ENCODE measurements at regions not wholly inside any gene's neighbourhood (a gene's known extent, or its start where the extent isn't known, plus 50 kb on each side); places are given as distances from the start of the nearest gene placed in this dataset.

- Histone ChIP-seq H3K4me1 (no peaks in the 10 kb centered on the region), H3K27ac (no peak overlapping the region), H4K20me1 (no peaks in the 10 kb centered on the region), H3K9me3 (replicated peaks in 1 of 11) (no peaks in the 10 kb centered on the region), H3K36me3 (no peaks in the 10 kb centered on the region), H3K4me2 (no peak overlapping the region), H3K9ac (no peak overlapping the region), H3K4me3 (no peak overlapping the region), H3K27me3 (no peaks in the 10 kb centered on the region)
- no peak for TF ChIP-seq Cebpa-rat (IDR thresholded peaks at IDR 0.05)
Observed at GRCh38 chr2:150041722-150042425, 445.6 kb downstream of the RND3 start.

GRCh38 chr2:150036622-150037021 is 449.0 kb upstream of the MMADHC start:
- Histone ChIP-seq H3K9me3 (replicated peaks in 1 of 11) (peaks cover 0 to 5% (median 0%) of the 10 kb centered on the region in 11 experiments; a peak in 4 of 22 replicates), H3K27me3 (no peaks in the 10 kb centered on the region), H3K27ac (no peak overlapping the region), H3K36me3 (no peaks in the 10 kb centered on the region), H3K4me1 (peaks cover 0 to 7% (median 2%) of the 10 kb centered on the region in 10 experiments; a peak in 9 of 20 replicates), H3K9ac (no peak overlapping the region), H3K4me2 (no peak overlapping the region), H4K20me1 (no peaks in the 10 kb centered on the region), H3K4me3 (no peak overlapping the region)
- TF ChIP-seq Cebpa-rat (IDR thresholded peaks at IDR 0.05), result no peak

GRCh38 chr2:150034665-150035064 is 447.1 kb upstream of the MMADHC start:
- Histone ChIP-seq H3K36me3 (no peaks in the 10 kb centered on the region), H3K4me3 (no peak overlapping the region), H4K20me1 (no peaks in the 10 kb centered on the region), H3K9me3 (replicated peaks in 1 of 11) (peaks cover 0 to 5% (median 0%) of the 10 kb centered on the region in 11 experiments; a peak in 4 of 22 replicates), H3K9ac (no peak overlapping the region), H3K4me1 (peaks cover 0 to 7% (median 2%) of the 10 kb centered on the region in 10 experiments; a peak in 9 of 20 replicates), H3K27me3 (no peaks in the 10 kb centered on the region), H3K27ac (no peak overlapping the region), H3K4me2 (no peak overlapping the region)
- TF ChIP-seq Cebpa-rat (IDR thresholded peaks at IDR 0.05), result no peak

- Histone ChIP-seq H3K9ac (no peak overlapping the region), H4K20me1 (no peaks in the 10 kb centered on the region), H3K27ac (no peak overlapping the region), H3K4me1 (peaks cover 0 to 6% (median 2%) of the 10 kb centered on the region in 10 experiments; a peak in 9 of 20 replicates), H3K9me3 (replicated peaks in 1 of 11) (peaks cover 0 to 5% (median 0%) of the 10 kb centered on the region in 11 experiments; a peak in 4 of 22 replicates), H3K4me3 (no peak overlapping the region), H3K27me3 (no peaks in the 10 kb centered on the region), H3K4me2 (no peak overlapping the region), H3K36me3 (no peaks in the 10 kb centered on the region)
- no peak for TF ChIP-seq Cebpa-rat (IDR thresholded peaks at IDR 0.05)
Observed at GRCh38 chr2:150030436-150031190, 443.0 kb upstream of the MMADHC start.

DNA sequence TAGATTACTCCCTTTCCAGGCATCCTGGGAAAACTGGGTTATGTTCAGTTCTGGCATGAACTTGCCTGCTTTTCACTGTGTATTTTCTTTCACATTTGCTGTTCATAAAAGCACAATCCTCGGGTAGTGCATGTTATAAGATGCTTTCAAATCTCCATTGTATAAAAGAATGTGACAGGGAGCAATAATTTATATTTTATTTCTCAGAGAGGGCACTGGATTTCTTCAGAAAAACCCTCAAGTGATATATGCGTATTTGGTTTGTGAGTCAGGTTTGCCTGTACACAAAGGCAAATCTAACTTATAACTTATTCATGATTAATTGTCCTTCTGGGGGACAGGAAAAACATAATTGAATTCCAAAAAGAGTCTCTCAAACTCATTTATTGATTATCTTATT is 440.7 kb upstream of the MMADHC start:
- H3K27ac ChIP-seq, result no peak overlapping the region
- no peaks in the 10 kb centered on the region for H4K20me1 ChIP-seq
- no peaks in the 10 kb centered on the region for H3K27me3 ChIP-seq
- H3K9me3 ChIP-seq (replicated peaks in 1 of 11), result no peaks in the 10 kb centered on the region
- no peak for TF ChIP-seq Cebpa-rat (IDR thresholded peaks at IDR 0.05)
- H3K4me3 ChIP-seq, result no peak overlapping the region
- H3K9ac ChIP-seq, result no peak overlapping the region
- H3K4me1 ChIP-seq, result no peaks in the 10 kb centered on the region
- no peaks in the 10 kb centered on the region for H3K36me3 ChIP-seq
- H3K4me2 ChIP-seq, result no peak overlapping the region

DNA sequence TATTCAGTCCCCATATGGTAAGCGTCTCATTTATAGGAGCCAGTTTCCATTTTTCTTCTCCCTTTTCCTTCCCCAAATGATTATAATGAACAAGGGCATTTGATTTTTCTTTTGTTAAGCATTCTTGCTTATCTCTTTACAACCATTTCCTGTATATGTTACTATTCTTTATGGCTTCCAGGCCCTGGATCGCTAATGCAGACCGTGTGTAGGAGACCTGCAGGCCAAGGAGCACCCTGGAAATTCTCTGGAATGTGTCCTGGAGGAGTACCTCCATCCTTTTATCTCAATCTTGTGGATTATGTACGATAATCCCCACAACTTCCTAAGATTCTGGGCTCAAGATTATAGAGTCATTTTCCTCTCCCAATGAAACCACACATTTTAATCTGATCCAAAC is 439.6 kb upstream of the MMADHC start:
- Histone ChIP-seq H3K4me3 (no peak overlapping the region), H3K36me3 (no peaks in the 10 kb centered on the region), H4K20me1 (no peaks in the 10 kb centered on the region), H3K9me3 (replicated peaks in 1 of 11) (no peaks in the 10 kb centered on the region), H3K4me1 (no peaks in the 10 kb centered on the region), H3K4me2 (no peak overlapping the region), H3K27ac (no peak overlapping the region), H3K9ac (no peak overlapping the region), H3K27me3 (no peaks in the 10 kb centered on the region)
- TF ChIP-seq Cebpa-rat (IDR thresholded peaks at IDR 0.05), result no peak

- Histone ChIP-seq H3K9ac (no peak overlapping the region), H3K27me3 (no peaks in the 10 kb centered on the region), H3K4me1 (peaks cover 0 to 16% (median 0%) of the 10 kb centered on the region in 10 experiments; a peak in 4 of 20 replicates), H3K4me3 (no peak overlapping the region), H3K9me3 (replicated peaks in 1 of 11) (no peaks in the 10 kb centered on the region), H3K4me2 (no peak overlapping the region), H3K36me3 (no peaks in the 10 kb centered on the region), H4K20me1 (no peaks in the 10 kb centered on the region), H3K27ac (no peak overlapping the region)
- no peak for TF ChIP-seq Cebpa-rat (IDR thresholded peaks at IDR 0.05)
Observed at GRCh38 chr2:150023663-150024062, 436.1 kb upstream of the MMADHC start.

DNA sequence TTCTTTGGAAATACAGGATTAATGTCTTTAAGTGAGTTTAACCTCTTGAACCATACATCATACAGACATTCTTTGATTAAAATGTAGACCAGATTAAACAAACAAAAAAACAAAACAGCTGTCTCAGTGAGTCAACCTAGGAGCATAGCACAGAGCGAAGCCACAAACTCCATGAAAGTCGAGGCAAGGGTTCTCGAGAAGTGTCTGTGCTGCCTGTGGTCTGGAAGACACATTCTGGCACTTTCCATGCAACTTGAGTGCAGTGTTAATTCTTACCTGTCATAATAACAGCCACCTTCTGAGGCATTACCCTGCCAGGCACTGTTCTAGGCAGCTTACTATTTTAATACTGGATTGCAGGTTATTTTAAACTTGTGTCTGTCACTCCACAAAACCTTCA is 435.5 kb upstream of the MMADHC start:
- Histone ChIP-seq H4K20me1 (no peaks in the 10 kb centered on the region), H3K36me3 (no peaks in the 10 kb centered on the region)

DNA sequence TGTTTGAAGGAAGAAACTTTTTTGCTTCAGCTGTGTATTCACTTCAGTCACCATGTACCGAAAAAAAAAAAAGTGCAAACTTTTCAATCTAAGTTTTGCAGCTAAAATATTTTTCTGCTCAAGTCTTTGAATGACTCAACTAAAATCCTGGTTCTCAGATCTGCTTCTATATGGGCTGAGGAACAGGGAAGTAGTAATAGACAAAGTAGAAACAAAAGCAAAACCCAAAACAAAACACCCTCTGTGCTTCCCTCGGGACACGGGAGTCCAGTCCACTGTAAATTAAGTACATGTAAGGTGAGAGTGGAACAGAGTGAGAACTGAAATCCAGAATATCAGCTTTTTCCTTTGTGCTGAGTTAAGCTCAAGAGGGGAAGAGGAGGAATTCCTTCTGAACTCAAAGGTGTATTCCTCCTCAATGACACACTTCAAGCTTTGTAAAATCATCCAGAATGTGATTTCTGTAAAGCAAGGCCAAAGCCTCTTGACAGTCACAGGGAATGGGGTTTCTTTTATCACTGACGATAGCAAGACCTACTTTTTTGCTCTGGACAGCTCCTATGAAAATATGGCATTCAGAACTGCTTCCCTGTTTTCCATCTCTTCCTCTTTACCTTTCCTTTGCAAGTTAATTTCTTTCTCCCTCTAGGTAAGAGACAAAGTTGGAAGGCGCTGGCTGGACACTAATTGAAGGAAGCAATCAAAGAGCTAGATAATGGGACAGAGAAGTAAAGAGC is 433.5 kb upstream of the MMADHC start:
- peaks cover 0 to 5% (median 0%) of the 10 kb centered on the region in 11 experiments; a peak in 4 of 22 replicates for H3K9me3 ChIP-seq (replicated peaks in 1 of 11)
- no peak for TF ChIP-seq Cebpa-rat (IDR thresholded peaks at IDR 0.05)
- H3K4me2 ChIP-seq, result peak overlapping the region in 2 of 11 experiments; percentile 25 to 38; a peak in 4 of 22 replicates
- peaks cover 0 to 16% (median 0%) of the 10 kb centered on the region in 10 experiments; a peak in 4 of 20 replicates for H3K4me1 ChIP-seq
- H3K27me3 ChIP-seq, result no peaks in the 10 kb centered on the region
- H3K27ac ChIP-seq, result no peak overlapping the region
- no peaks in the 10 kb centered on the region for H4K20me1 ChIP-seq
- H3K36me3 ChIP-seq, result no peaks in the 10 kb centered on the region
- no peak overlapping the region for H3K9ac ChIP-seq
- H3K4me3 ChIP-seq, result no peak overlapping the region

More for the DNA sequence above, 435.5 kb upstream of the MMADHC start:
- Histone ChIP-seq H3K27ac (no peak overlapping the region), H3K4me3 (no peak overlapping the region), H3K4me2 (no peak overlapping the region), H3K27me3 (no peaks in the 10 kb centered on the region), H3K9ac (no peak overlapping the region), H3K9me3 (replicated peaks in 1 of 11) (no peaks in the 10 kb centered on the region), H3K4me1 (peaks cover 0 to 16% (median 0%) of the 10 kb centered on the region in 10 experiments; a peak in 4 of 20 replicates)
- TF ChIP-seq Cebpa-rat (IDR thresholded peaks at IDR 0.05), result no peak
